Lower leg skin (tissue), 3 donors: ENCODE measurements at regions not wholly inside any gene's neighbourhood (a gene's known extent, or its start where the extent isn't known, plus 50 kb on each side); places are given as distances from the start of the nearest gene placed in this dataset.

Experiments
- POLR2A ChIP-seq, 2 donors: fragments of 450-650 bp; IDR thresholded peaks; one replicate each; pipeline ENCODE4 v1.6.1; 2016 to 2017; ENCODE audit warnings: antibody characterized with exemption in 2 of 2, mild to moderate bottlenecking in 1 of 2, moderate library complexity in 1 of 2
- TF ChIP-seq, protein P1 (sequence below), 3 donors: fragments of 450-650 bp; IDR thresholded peaks; one replicate each; pipeline ENCODE4 v1.5.1; 2016; ENCODE audit warnings: antibody characterized with exemption in 3 of 3, mild to moderate bottlenecking in 3 of 3, moderate library complexity in 2 of 3

DNA sequence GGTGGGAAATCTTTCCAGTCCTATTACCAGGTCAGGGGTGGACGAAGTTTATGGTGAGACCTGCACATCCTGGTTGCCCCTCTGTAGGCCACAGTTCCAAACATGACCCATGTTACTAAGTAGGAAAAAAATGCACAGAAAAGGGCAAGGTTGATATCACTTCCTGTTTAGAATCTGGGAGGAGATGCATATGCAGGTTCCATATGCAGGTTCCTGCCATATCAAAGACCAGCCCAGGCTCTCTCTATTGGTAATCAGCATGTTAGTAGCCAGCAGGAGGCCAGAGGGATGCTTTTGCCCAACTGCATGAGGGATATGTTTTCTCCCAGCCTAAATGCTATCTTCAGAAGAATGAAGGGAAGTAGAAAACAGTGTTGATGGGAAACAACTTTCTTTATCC, 657.2 kb downstream of the ANKRD50 start:
- TF ChIP-seq, protein P1, sequence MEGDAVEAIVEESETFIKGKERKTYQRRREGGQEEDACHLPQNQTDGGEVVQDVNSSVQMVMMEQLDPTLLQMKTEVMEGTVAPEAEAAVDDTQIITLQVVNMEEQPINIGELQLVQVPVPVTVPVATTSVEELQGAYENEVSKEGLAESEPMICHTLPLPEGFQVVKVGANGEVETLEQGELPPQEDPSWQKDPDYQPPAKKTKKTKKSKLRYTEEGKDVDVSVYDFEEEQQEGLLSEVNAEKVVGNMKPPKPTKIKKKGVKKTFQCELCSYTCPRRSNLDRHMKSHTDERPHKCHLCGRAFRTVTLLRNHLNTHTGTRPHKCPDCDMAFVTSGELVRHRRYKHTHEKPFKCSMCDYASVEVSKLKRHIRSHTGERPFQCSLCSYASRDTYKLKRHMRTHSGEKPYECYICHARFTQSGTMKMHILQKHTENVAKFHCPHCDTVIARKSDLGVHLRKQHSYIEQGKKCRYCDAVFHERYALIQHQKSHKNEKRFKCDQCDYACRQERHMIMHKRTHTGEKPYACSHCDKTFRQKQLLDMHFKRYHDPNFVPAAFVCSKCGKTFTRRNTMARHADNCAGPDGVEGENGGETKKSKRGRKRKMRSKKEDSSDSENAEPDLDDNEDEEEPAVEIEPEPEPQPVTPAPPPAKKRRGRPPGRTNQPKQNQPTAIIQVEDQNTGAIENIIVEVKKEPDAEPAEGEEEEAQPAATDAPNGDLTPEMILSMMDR (IDR thresholded peaks at IDR 0.05), result no peak
- TF ChIP-seq POLR2A (IDR thresholded peaks at IDR 0.05), result no peak
